ENCODE measurements at regions not wholly inside any gene's neighbourhood (a gene's known extent, or its start where the extent isn't known, plus 50 kb on each side); places are given as distances from the start of the nearest gene placed in this dataset.

DNA sequence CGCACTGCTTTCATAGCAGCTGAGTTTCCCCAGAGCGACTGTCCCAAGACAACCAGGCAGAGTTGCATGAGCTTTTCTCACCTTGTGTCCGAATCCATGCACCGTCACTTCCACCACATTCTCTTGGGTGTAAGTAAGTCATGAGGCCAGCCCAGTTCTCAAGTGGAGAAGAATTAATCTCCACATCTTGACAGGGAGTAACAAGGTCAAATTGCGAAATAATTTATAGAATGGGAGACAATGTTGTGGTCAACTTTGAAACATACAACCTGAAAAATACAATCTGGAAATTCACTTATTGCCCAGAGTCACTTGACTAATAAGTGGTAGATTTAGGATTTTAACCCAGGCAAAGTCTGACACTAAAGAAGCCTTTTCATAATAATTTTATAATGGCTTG, 123.7 kb downstream of the UFM1 start:
- TF ChIP-seq, protein P1, sequence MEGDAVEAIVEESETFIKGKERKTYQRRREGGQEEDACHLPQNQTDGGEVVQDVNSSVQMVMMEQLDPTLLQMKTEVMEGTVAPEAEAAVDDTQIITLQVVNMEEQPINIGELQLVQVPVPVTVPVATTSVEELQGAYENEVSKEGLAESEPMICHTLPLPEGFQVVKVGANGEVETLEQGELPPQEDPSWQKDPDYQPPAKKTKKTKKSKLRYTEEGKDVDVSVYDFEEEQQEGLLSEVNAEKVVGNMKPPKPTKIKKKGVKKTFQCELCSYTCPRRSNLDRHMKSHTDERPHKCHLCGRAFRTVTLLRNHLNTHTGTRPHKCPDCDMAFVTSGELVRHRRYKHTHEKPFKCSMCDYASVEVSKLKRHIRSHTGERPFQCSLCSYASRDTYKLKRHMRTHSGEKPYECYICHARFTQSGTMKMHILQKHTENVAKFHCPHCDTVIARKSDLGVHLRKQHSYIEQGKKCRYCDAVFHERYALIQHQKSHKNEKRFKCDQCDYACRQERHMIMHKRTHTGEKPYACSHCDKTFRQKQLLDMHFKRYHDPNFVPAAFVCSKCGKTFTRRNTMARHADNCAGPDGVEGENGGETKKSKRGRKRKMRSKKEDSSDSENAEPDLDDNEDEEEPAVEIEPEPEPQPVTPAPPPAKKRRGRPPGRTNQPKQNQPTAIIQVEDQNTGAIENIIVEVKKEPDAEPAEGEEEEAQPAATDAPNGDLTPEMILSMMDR (IDR thresholded peaks at IDR 0.05; ENCODE audit: low read depth, low read length) = no peak
- TF ChIP-seq, protein P2, sequence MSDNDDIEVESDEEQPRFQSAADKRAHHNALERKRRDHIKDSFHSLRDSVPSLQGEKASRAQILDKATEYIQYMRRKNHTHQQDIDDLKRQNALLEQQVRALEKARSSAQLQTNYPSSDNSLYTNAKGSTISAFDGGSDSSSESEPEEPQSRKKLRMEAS (IDR thresholded peaks at IDR 0.05; ENCODE audit: low read depth, low read length) = no peak
- TF ChIP-seq MYC (IDR thresholded peaks at IDR 0.05; ENCODE audit: low read depth, low read length) (no peak), POLR2A (IDR thresholded peaks at IDR 0.05; ENCODE audit: extremely low read depth, insufficient read length) (no peak)
- no peak for DNase-seq (ENCODE audit: low read depth)
- H3K4me3 ChIP-seq (ENCODE audit: low read depth, low read length) = no peak overlapping the region

DNA sequence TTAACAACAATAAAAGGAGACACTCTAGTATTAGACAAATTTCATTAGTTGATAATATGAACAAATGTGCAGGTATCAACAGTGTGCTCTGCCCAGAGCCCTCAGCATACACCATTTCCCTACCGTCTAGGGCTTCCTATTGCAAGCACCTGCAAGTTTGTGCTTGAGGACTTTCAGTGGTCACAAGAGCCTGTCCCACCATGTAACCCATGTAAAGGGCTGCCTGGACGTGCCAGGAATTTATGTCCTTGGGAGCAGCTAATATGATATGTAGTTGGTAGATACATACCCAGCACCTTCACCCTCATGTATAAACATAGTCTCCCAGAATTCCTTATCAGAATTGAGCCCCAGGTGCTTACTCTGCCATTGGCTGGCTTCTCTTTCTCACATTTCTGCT, 128.0 kb downstream of the UFM1 start:
- TF ChIP-seq, protein P1 (IDR thresholded peaks at IDR 0.05; ENCODE audit: low read depth, low read length) = no peak
- TF ChIP-seq POLR2A (IDR thresholded peaks at IDR 0.05; ENCODE audit: extremely low read depth, insufficient read length) (no peak), MYC (IDR thresholded peaks at IDR 0.05; ENCODE audit: low read depth, low read length) (no peak)
- TF ChIP-seq, protein P2 (IDR thresholded peaks at IDR 0.05; ENCODE audit: low read depth, low read length) = no peak
- no peak overlapping the region for H3K4me3 ChIP-seq (ENCODE audit: low read depth, low read length)
- no peak for DNase-seq (ENCODE audit: low read depth)

DNA sequence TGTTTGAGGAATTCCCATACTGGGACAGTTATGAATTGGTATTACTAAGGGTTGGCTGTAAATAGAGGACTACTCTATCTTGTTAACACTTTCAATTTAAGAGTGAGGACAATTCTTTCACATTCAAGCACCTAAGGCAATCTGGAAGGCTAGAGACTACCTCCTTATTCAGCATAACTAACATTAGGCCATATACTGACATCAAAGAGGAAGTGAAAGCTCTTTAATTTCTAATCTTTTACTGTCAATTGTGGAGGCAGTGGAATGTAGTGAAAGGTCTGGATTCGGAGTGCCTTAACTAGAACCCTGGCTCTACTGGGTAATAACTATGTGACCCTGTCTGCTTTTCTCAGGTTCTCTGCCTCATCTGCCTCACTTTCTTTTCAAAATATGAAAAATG, 134.0 kb downstream of the UFM1 start:
- TF ChIP-seq, protein P1 (IDR thresholded peaks at IDR 0.05; ENCODE audit: low read depth, low read length) = no peak
- TF ChIP-seq POLR2A (IDR thresholded peaks at IDR 0.05; ENCODE audit: extremely low read depth, insufficient read length) (no peak), MYC (IDR thresholded peaks at IDR 0.05; ENCODE audit: low read depth, low read length) (no peak)
- TF ChIP-seq, protein P2 (IDR thresholded peaks at IDR 0.05; ENCODE audit: low read depth, low read length) = no peak
- H3K4me3 ChIP-seq (ENCODE audit: low read depth, low read length) = no peak overlapping the region
- DNase-seq (ENCODE audit: low read depth) = peak; percentile 8

DNA sequence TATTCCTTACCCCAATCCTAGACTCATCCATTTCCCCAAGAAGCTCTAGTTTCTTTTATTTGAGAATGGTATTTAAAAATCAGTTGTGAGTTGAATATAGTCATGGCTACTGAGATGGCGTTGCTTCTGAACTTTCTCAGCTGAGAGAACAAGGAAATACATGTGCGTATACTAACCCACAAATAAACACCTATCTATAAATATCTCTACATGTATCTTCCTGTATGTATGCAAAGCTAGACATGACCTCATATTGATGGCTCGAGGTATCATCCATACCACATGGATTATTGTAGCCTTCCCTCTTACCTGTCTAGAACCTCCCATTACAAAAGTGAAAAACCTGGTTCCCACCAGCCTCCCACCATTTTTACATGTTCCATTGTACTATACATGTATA, 141.0 kb downstream of the UFM1 start:
- TF ChIP-seq, protein P1 (IDR thresholded peaks at IDR 0.05; ENCODE audit: low read depth, low read length) = no peak
- TF ChIP-seq, protein P2 (IDR thresholded peaks at IDR 0.05; ENCODE audit: low read depth, low read length) = no peak
- TF ChIP-seq MYC (IDR thresholded peaks at IDR 0.05; ENCODE audit: low read depth, low read length) (no peak), POLR2A (IDR thresholded peaks at IDR 0.05; ENCODE audit: extremely low read depth, insufficient read length) (no peak)
- H3K4me3 ChIP-seq (ENCODE audit: low read depth, low read length) = no peak overlapping the region
- no peak for DNase-seq (ENCODE audit: low read depth)

DNA sequence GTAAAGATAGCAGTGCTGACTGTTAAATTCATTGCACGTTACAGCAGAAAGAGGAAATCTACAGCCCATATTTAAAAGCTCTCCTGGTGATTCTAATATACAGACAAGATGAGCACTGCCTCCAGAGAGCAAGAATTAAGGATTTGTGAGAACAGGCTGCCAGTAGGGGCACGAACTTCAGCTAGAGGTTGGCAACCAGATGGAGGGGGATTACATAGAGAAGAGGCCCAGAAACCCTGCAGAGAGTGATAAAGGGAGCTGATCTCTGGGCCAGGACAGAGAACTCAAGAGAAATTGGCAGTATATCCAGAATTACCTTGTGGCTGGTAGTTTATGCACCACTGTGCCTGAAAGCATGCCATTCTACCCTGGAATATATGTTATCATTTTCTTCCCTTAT, 144.8 kb downstream of the UFM1 start:
- DNase-seq (ENCODE audit: low read depth) = no peak
- no peak overlapping the region for H3K4me3 ChIP-seq (ENCODE audit: low read depth, low read length)
- TF ChIP-seq, protein P2 (IDR thresholded peaks at IDR 0.05; ENCODE audit: low read depth, low read length) = no peak
- no peak for TF ChIP-seq POLR2A (IDR thresholded peaks at IDR 0.05; ENCODE audit: extremely low read depth, insufficient read length)
- no peak for TF ChIP-seq MYC (IDR thresholded peaks at IDR 0.05; ENCODE audit: low read depth, low read length)
- TF ChIP-seq, protein P1 (IDR thresholded peaks at IDR 0.05; ENCODE audit: low read depth, low read length) = no peak

DNA sequence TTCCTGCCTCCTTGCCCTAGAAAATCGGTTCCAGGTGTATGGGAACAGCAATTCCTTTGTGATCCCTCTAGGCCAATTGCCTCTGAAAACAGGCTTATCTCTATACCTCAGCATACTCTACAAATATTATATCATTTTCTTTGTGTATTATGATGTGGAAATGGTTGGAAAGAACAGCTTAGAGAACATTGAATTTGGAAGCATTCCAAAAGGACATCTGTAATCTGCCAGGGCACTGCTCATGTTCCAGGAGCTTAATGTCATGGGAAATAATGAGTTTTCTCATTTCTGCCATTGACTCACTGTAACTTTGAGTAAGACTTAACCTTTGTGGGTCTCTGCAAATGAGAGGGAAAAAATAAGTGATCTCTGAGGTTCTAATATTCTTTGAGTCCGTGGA, 147.3 kb downstream of the UFM1 start:
- no peak for DNase-seq (ENCODE audit: low read depth)
- TF ChIP-seq POLR2A (IDR thresholded peaks at IDR 0.05; ENCODE audit: extremely low read depth, insufficient read length) (no peak), MYC (IDR thresholded peaks at IDR 0.05; ENCODE audit: low read depth, low read length) (no peak)
- TF ChIP-seq, protein P1 (IDR thresholded peaks at IDR 0.05; ENCODE audit: low read depth, low read length) = no peak
- TF ChIP-seq, protein P2 (IDR thresholded peaks at IDR 0.05; ENCODE audit: low read depth, low read length) = no peak
- H3K4me3 ChIP-seq (ENCODE audit: low read depth, low read length) = no peak overlapping the region

Measured in NB4 (cell line).